Smooth muscle cell (in vitro differentiated cells): ENCODE measurements at regions not wholly inside any gene's neighbourhood (a gene's known extent, or its start where the extent isn't known, plus 50 kb on each side); places are given as distances from the start of the nearest gene placed in this dataset.

Experiments
- DNase-seq: peaks from one replicate; lab custom pipeline; 2025; ENCODE audit not compliant: unreplicated experiment; lab: John Stamatoyannopoulos, UW
- H2AFZ ChIP-seq: fragments of 200-600 bp; sonication (generic); 2 replicates; pipeline ENCODE4 v1.6.0; 2016; ENCODE audit warnings: antibody characterized with exemption, low read depth, mild to moderate bottlenecking
- H3F3A ChIP-seq: fragments of 200-600 bp; sonication (generic); 2 replicates; pipeline ENCODE4 v1.6.0; 2017; ENCODE audit warnings: antibody characterized with exemption, low read depth
- H3K27ac ChIP-seq: fragments of 200-600 bp; sonication (generic); 2 replicates; pipeline ENCODE4 v1.5.1; 2016; ENCODE audit warnings: low read depth, mild to moderate bottlenecking
- H3K27me3 ChIP-seq: fragments of 200-600 bp; sonication (generic); 2 replicates; pipeline ENCODE4 v1.6.1; 2016; ENCODE audit warnings: low read depth, mild to moderate bottlenecking
- H3K36me3 ChIP-seq: fragments of 200-600 bp; sonication (generic); 2 replicates; pipeline ENCODE4 v1.5.1; 2016; ENCODE audit warnings: low read depth
- H3K4me1 ChIP-seq: fragments of 200-600 bp; sonication (generic); 2 replicates; pipeline ENCODE4 v1.5.1; 2016; ENCODE audit warnings: low read depth
- H3K4me2 ChIP-seq: fragments of 200-600 bp; sonication (generic); 2 replicates; pipeline ENCODE4 v1.6.0; 2016; ENCODE audit warnings: mild to moderate bottlenecking
- H3K4me3 ChIP-seq: fragments of 200-600 bp; sonication (generic); 2 replicates; pipeline ENCODE4 v1.5.1; 2016; ENCODE audit warnings: mild to moderate bottlenecking
- H3K79me2 ChIP-seq: fragments of 200-600 bp; sonication (generic); 2 replicates; pipeline ENCODE4 v1.6.0; 2016; ENCODE audit warnings: low read depth, mild to moderate bottlenecking
- H3K9ac ChIP-seq: fragments of 200-600 bp; sonication (generic); 2 replicates; pipeline ENCODE4 v1.6.0; 2016; ENCODE audit warnings: low read depth
- H3K9me3 ChIP-seq: fragments of 200-600 bp; sonication (generic); replicated peaks from 2 replicates; pipeline ENCODE4 v1.5.1; 2016; ENCODE audit warnings: low read depth
- H4K20me1 ChIP-seq: fragments of 200-600 bp; sonication (generic); 2 replicates; pipeline ENCODE4 v1.6.0; 2016; ENCODE audit warnings: low read depth
- CTCF ChIP-seq: fragments of 200-600 bp; sonication (generic); IDR thresholded peaks from 2 replicates; pipeline ENCODE4 v1.5.1; 2017; ENCODE audit warnings: borderline replicate concordance, mild to moderate bottlenecking, antibody characterized with exemption; ENCODE audit not compliant: insufficient read depth, poor library complexity, severe bottlenecking
- WGBS: methylation state at CpG from one replicate; pipeline ENCODE4 v1.1.7; 2016; ENCODE audit warnings: low lambda C conversion rate; 5-methylcytosine and 5-hydroxymethylcytosine counted together

- no peaks in the 10 kb centered on the region for H3K4me1 ChIP-seq
- TF ChIP-seq CTCF, result no peak
- no peaks in the 10 kb centered on the region for H3F3A ChIP-seq
- no peak overlapping the region for H3K27ac ChIP-seq
- H3K4me3 ChIP-seq, result no peak overlapping the region
- 82% methylated on average over 3 of the region's 3 CpGs for WGBS
- H3K4me2 ChIP-seq, result no peak overlapping the region
- no peaks in the 10 kb centered on the region for H3K79me2 ChIP-seq
- no peaks in the 10 kb centered on the region for H3K27me3 ChIP-seq
- no peak for DNase-seq
- H3K9ac ChIP-seq, result no peak overlapping the region
- no peak overlapping the region for H2AFZ ChIP-seq
- H4K20me1 ChIP-seq, result no peaks in the 10 kb centered on the region
- H3K9me3 ChIP-seq, result no peaks in the 10 kb centered on the region
- no peaks in the 10 kb centered on the region for H3K36me3 ChIP-seq
These were observed 118.6 kb downstream of the FGF18 start for GRCh38 chr5:171537923-171538537.

GRCh38 chr5:171538681-171539080 is 119.2 kb downstream of the FGF18 start:
- Histone ChIP-seq H3K9ac (no peak overlapping the region), H3K27me3 (no peaks in the 10 kb centered on the region), H3K36me3 (no peaks in the 10 kb centered on the region), H3K4me3 (no peak overlapping the region), H4K20me1 (no peaks in the 10 kb centered on the region), H3K4me2 (no peak overlapping the region), H2AFZ (no peak overlapping the region), H3K9me3 (no peaks in the 10 kb centered on the region), H3K27ac (no peak overlapping the region), H3F3A (no peaks in the 10 kb centered on the region), H3K4me1 (no peaks in the 10 kb centered on the region), H3K79me2 (no peaks in the 10 kb centered on the region)
- WGBS, result 86% methylated on average over 4 of the region's 4 CpGs
- TF ChIP-seq CTCF, result no peak
- no peak for DNase-seq

- DNase-seq, result no peak
- WGBS, result 89% methylated on average over 5 of the region's 5 CpGs
- no peak overlapping the region for H3K27ac ChIP-seq
These were observed 121.4 kb downstream of the FGF18 start for GRCh38 chr5:171540865-171541264.

More at GRCh38 chr5:171540865-171541264, 121.4 kb downstream of the FGF18 start:
- Histone ChIP-seq H3K36me3 (no peaks in the 10 kb centered on the region), H3K9ac (no peak overlapping the region), H4K20me1 (no peaks in the 10 kb centered on the region), H3F3A (no peaks in the 10 kb centered on the region), H3K9me3 (no peaks in the 10 kb centered on the region), H3K4me1 (no peaks in the 10 kb centered on the region), H2AFZ (no peak overlapping the region), H3K79me2 (no peaks in the 10 kb centered on the region), H3K4me2 (no peak overlapping the region), H3K4me3 (no peak overlapping the region), H3K27me3 (no peaks in the 10 kb centered on the region)
- no peak for TF ChIP-seq CTCF
